HG02870 (cell line): ENCODE measurements at regions not wholly inside any gene's neighbourhood (a gene's known extent, or its start where the extent isn't known, plus 50 kb on each side); places are given as distances from the start of the nearest gene placed in this dataset.

Experiments used
- ATAC-seq: cut with Tn5 transposase; IDR thresholded peaks from one replicate; pipeline ENCODE4 v1.9.1; 2021; ENCODE audit warnings: mild to moderate bottlenecking, moderate library complexity; ENCODE audit not compliant: unreplicated experiment

DNA sequence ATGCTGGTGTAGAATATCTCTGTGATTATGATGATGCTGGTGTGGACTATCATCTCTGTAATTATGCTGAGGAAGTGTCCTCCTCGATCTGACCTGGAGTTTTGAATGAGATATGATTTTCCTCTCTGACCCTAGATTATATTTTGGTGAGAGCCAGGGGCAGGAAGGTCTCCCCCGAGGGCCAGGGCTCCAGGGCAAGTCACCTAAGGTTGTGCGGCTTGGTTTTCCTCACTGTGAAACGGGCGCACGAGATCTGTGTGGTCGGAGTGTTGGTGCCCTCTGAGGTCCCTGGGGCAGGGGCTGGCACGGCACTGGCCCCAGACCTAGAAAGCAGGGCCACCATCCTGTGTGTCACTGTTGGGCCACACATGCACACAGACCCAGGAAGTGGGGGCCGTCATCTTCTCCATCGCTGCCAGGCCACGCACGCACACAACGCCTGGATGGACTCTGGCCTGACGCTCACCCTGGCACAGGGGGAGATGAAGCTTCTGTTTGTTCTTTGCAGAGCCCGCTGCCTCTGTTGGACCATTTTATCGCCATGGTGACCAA lies 67.7 kb upstream of the ZNF469 start:
- no peak for ATAC-seq

DNA sequence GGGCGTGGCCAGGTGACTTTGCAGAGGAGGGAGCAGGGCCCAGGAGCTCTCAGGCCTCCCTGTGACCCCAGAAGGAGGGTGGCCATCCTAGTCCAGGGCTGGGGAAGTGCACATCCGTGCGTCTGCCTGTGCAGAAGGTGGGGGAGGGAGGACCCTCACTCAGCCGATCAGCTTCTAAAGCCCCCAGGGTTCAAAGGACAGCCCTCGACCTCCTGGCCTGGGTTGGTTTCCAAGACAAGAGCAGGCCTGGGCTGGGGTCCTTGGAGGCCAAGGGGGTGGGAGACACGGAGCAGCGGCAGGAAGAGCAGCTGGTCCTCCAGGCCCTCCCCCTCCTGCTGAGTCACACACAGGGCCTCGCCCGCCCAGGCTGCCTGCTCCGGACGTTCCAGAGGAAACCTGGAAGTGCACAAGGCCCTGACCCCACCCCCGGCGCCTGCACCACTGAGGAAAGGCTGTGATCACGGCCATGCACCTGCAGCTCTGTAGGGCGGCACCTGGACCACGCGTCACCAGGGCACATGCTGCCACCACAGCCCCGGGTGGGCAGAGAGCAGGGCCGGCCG lies 67.1 kb upstream of the ZNF469 start:
- no peak for ATAC-seq

DNA sequence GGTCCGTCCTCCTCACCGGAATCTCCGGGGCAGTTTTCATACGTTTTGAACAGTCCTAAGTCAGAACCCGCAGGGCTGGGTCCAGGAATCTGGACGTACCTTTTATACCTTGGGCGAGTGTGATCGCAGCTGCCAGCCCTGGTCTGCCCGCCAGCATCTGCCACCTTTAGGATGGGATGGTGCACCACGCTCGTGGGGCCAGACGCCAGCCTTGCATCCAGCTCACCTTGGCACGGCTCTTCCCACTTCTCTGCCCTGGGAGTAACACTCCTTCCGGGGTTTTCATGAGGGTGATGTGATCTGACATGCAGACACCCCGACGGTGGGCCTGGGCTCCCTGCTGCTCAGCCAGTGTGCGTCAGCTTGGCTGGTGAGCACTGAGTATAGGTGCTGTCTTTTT lies 66.6 kb upstream of the ZNF469 start:
- no peak for ATAC-seq

DNA sequence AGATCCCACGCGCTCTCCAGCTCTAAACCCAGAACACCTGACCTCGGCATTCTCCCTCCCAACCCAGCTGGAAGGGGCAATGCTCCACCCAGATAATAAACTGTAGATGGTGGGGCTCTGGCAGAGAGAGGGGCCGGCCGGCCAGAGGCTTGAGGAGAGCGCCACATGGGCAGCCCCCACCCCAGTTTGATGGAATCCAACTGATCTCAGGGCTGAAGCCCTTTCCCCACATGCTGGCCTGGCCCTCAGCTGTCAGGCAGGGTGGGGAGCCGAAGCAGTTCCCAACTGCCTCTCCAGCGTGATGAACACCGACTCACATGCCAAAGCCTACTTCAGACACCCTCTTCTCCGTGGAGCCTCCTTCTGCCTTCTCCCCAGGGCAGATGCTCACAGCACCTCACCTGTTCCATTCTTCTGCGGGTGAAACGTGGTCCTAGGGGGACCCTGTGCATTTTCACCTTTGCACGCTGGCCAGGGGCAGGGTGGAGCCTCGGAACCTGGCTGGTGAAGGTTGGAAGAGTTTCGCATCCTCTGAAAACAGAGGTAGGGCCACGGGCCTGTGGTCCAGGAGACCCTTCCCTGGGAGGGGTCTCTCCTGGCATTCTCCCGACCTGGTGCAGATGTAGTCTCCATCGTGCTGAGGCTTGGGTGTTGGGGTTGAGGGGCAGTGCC lies 65.7 kb upstream of the ZNF469 start:
- ATAC-seq, result no peak

DNA sequence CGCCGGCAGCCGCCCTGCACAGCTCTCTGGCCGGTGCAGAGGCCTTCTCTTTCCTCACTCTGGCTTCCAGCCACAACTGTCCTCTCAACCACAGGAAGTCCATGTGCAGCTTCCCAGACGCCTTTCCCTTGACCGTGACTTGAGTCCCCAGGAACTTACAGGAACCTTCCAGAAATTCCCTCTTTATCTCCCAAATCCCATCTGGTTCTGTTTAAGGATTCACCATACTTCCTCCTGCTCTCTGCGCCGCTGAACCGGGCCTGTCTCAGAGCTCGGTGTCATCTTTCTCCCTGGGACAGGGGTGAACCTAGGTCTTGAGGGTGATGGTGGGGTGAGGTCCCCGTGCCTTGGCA lies 65.2 kb upstream of the ZNF469 start:
- no peak for ATAC-seq

DNA sequence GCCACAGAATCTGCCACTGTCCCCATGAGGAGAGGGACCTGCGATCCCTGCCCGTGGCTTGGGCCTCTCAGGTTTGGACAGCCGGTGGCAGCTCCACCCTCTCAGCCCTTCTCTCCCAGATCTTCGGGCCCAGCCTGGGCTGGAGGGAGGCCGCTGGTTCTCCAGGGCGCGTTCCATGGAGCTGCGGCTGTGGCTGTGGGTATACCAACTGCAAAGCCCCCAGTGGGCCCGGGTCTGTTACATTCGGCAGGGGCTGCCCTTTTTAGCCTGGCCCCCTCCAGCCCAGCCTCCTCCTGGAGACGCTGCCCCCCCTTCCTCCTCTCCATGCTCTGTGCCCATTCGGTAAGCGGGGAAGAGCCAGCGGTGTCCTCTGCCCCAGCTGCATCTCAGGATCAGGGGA lies 64.7 kb upstream of the ZNF469 start:
- ATAC-seq, result no peak

DNA sequence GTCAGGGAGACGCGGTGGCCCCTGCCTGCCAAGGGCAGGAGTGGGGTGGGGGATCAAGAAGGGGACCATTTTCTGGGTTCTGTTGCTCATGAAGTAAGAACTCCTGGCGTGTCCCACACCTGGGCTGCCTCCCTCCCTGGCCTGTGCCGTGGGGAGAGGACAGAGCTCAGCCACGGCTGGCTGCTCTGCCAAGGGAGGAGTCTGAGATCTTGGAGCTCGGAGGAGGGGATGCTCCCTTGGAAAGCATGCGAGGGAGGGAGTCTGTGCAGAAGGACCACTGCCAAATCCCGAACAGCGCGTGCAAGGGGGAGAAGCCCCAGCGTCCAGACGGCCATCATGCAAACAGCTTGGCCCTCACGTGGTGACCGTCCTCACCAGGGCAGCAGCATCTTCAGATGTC lies 64.2 kb upstream of the ZNF469 start:
- no peak for ATAC-seq

DNA sequence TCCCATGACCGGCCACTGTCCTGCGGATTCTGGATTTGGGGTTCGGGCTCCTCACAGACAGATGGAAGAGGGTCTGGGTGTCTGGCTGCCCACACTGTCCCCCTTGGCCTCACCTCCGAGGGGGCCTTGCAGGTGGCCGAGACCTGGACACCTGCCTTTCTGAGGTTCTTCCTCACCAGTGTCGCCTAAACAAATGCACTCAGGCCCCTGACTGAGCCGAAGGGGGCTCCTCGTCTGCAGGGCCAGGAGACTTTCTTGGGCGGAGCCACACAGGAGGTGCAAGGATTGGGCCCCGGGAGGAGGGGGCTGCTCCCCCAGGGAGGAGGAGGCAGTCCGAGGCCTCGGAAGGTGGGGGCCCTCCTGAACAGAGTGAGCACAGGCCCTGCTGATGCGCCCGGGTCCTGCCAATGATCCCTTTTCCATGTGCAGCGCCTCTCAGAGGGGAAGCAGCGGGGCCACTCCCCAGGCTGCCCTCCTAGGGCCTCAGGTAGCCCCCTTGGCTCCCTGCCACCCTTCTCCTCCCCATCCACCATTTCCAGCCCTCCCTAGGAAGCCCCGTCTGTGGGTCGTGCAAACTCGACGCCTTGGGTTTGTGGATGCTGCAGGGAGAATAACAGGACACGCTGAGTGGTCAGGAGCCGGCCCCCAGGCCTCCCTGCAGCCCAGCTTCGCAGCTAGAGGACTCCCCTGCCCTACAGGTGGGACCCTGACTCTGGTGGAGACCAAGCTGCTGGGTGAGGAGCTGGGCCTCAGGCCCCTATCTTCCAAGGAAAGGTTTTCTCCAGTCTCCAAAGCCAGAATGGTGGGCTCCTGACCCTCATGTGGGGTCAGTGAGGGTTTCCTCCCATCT lies 63.4 kb upstream of the ZNF469 start:
- no peak for ATAC-seq

DNA sequence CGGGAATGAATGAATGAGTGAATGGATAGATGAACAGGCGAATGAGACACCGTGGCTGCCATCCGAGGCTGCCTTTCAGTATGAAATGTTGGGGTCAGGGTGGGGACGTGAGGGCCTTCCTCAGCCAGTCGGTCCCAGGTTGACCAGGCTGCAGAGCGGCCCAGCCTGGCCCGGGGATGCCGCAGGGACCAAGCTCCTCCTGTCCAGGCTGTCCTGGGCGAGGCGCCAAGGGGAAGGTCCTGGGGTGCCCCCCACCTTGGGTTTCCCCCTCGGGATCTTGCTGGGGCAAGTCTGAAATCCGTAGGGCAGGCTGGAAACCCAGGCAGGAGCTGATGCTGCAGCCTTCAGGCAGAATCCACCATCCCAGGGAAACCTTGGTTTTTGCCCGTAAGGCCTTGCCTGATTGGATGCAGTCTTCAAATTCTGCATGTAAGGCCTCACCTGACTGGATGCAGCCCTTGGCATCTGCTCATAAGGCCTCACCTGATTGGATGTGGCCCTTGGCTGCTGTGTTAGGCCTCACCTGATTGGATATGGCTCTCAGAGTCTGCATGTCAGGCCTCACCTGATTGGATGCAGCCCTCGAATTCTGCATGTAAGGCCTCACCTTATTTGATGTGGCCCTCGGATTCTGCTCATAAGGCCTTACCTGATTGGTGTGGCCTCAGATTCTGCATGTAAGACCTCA lies 61.7 kb upstream of the ZNF469 start:
- ATAC-seq, result no peak

DNA sequence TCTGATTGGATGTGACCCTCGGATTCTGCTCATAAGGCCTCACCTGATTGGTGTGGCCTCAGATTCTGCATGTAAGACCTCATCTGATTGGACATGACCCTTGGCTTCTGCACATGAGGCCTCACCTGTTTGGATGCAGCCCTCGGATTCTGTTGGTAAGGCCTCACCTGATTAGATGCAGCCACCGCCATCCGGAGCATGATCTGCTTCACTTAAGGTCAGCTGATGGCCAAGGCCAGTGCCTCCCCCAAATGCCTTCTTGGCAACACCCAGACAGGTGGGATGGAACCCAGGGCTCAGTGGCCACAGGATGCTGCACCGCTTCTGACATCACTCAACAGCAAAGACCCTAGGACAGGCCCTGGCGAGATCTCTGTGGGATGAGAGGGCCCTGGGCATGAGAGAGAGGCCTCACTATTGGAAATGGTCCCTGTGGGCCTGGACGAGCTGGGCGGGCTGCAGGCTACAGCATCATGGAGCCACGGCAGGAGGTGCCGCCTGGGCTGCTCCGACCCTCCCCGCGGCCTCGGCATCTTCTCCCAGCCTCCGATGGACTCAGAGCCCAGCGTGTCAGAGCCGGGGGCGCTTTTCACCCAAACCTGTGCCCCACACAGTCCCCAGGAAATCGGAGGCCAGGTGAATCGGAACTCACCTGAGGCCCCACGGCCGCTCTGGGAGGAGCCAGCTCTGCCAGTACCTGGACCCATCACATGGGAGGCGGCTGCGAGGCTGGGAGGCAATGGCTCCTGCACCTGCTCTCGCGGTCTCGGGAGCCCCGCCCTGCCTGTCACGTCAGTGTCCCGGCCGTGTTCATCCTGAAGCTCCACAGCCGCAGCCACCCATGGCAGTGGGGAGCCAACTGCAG lies 60.9 kb upstream of the ZNF469 start:
- ATAC-seq, result no peak

DNA sequence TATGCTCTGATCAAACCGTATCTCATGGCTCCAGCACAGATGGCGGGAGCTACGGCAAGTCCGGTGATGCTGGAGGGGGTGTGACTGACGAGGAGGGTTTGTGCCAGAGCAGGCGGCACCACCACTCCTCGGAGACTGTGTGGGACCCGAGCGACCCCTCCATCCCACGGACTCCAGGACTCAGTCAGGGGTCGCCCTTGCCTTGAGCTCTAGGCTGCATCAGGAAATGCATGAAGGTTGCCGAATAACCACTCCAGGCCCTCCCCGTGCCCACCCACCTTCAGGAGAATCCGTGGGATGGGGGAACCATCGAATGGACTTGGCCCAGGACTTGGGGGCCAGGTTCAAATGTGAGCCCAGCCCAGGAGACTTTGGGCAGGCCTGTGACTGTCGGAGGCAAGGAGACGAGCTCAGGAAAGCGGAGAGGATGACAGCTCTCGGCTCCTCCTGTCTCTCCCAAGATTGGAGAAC lies 60.2 kb upstream of the ZNF469 start:
- ATAC-seq, result no peak

DNA sequence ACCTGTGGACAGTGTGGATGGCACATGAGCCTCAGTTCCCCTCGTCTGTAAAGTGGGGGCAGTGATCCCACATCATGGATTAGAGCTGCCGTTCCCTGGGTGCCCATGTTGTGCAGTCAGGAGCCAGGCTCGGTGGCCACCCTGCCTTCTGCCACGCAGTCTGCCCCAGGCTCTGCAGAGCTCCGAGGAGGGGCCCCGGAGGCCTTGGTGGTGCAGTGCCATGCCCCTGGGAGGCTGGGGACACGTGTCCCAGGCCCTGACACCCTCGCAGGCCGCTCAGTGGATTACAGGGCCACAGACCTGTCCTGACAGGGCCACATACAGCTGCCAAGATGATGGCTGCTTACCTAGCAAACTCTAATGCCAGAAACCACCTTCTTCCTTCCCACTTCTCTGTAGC lies 59.7 kb upstream of the ZNF469 start:
- no peak for ATAC-seq

DNA sequence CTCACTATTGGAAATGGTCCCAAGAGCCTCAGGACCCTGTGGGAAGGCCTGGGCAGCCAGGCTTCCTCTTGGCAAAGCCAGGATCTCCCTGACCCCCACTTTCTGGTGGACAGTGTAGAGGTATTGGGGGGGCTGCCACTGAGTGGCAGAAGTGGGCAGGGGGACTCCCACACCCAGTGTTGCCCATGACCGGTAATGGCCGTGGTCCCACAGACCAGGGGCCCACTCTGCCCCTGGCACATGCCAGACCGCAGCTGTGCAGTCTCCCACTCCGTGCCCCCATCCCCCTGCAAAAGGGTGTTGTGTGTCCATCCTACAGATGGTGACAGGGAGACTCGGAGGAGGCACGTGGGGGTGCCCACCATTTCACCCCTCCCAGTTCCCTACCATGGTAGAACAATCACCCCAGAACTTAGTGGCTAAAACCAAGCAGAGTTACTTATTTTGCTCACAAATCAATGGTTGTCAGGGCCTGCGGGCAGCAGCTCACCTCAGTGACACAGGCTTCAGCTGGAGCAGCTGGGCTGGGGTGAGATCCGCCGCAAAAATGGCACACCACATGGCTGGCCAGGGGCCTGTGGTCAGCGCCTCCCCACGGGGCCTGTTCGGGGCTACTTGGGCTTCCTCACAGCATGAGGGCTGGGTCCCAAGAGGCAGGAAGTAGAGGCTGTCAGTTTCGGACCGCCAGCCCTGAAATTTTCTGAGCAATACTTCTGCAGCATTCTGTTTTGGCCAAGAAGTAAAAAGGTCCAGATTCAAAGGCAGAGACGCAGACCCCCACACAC lies 59.0 kb upstream of the ZNF469 start:
- ATAC-seq, result no peak

DNA sequence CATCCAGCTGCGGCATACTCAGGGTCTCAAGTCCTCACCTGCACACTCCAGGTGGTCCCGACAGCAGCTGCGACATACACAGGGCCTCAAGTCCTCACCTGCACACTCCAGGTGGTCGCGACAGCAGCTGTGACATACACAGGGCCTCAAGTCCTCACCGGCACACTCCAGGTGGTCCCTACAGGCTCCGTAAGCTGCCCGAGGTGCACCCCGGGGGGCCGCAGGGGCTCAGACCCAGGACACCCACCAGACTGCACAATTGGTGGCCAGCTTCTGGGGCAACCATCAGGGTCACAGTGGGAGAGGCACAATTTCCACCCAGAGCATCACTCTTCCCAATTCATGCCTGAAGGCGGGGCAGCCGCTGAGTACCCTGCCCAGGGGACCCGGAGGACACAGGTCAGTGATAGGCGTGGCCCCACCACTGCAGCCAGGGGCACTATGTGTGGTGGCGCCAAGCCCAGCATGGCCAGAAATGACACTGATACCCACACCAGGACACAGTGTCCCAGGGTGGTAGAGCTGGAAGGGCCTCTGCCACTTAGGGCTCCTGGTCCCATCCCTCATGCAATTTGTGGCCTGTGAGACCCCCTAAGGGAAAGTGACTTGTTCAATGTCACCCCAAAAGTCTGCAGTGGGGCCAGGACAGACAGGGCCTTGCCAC lies 57.5 kb upstream of the ZNF469 start:
- no peak for ATAC-seq

DNA sequence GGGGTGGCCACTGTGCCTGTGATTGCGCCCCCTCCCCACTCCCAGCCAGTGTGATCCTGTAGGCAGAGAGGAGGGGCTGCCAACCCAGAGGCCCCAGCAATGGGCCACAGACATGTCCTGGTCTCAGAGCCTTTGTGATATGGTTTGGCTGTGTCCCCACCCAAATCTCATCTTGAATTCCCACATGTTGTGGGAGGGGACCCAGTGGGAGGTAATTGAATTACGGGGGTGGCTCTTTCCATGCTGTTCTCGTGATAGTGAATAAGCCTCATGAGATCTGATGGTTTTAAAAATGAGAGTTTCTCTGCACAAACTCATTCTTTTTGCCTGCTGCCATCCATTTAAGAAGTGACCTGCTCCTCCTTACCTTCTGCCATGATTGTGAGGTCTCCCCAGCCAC lies 56.8 kb upstream of the ZNF469 start:
- ATAC-seq, result no peak

DNA sequence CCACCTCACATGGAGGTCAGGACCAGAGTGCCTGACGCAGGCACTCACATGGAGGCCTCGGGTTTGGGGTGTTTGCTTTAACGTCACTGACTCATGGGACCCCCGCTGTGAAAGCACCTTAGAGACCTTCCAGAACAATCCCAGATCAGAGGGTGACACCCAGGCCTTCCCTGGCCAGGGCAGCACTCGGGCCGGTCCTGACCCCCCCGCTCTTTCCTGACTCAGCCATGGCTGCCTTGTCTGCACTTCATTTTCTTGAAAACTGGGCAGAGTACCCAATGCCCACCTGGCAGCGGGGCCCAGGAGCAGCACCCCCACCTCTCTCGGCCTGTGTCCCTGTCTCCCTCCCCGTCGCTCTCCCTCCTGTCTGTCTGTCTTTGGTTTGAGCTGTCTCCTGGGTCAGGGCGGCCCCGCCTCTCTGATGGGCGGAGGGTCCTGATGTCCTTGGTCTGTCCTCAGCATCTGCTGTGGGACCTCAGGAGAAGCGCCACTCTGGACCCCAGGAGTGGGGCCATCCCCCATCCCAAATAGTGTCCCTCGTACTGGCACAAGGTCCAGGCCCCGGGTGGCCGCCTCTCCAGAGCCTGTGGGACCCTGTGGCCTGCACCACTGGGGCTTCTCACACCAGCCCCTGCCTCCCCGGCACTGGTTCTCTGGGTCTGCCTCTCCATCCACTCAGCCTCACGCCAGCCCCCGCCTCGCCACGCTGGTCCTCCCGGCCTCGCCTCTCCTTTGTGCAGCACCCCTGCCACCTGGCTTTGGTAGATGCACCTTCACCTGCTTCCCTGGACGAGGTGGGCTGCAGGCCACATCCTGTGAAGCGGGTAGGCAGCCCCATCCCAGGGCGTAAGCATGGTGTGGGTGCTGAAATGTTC lies 55.9 kb upstream of the ZNF469 start:
- ATAC-seq, result no peak

DNA sequence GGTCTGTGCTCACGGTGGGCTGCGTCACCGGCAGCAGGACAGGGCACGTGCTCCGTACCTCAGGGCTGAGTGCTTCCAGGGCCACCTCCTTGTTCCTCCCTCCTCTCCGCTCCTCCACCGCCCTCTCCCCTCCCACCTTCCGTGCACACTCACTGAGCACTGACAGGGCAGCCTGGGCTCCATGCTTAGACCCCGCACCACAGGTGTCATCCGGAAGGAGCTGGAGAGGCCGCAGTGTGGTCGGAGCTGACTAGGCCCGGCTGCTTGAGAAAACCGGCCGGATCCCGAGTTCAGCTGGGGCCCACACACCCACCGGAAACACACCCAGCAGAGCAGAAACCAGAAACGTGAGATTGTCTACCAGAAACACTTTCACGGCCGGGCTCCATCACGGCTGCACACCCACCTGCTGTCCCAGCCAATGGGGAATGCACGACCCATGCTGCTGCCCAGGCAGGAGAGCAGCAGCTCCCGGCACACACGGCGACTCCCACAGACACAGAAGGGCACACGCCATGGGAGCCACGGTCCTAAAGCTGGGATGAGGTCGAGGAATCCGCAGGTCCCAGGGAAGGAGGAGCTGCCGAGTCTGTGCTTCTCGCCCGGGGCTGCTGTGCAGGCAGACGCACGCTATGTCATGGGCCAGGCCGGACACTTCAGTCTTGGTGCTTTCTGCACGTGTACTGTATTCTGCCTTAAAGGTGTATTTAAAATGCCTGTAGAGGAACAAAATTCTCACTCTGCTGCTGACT lies 55.0 kb upstream of the ZNF469 start:
- no peak for ATAC-seq
